ENCODE measurements at regions not wholly inside any gene's neighbourhood (a gene's known extent, or its start where the extent isn't known, plus 50 kb on each side); places are given as distances from the start of the nearest gene placed in this dataset.

DNA sequence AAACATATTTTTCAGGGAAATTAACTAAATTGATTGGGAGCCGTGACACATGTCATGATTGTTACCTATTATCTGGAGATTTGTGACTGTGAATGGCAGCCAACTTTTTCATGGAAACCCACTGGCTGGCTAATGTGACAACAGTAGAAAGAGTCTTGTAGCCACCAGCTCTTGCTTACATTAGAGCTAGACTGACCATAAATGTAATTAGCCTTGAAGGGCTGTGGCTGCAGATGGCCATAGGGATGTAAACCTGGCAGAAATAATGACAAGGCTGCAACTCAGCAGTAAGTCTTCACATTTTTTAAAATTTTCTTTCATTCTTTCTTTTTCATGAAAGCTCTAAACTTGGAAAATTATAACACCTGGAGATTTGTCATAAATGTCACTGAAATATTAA is 168.2 kb upstream of the ROBO2 start:
- no CpG with 5 or more reads among the region's 1 CpG for WGBS (ENCODE audit: extremely low coverage, insufficient coverage, insufficient read length)
- Histone ChIP-seq H2BK120ac (ENCODE audit: insufficient read depth, low read length, poor library complexity) (no peak overlapping the region), H3K18ac (ENCODE audit: low read length) (no peak overlapping the region), H3K27me3 (ENCODE audit: insufficient read depth, low read length) (no peaks in the 10 kb centered on the region), H3K14ac (ENCODE audit: low read length) (no peak overlapping the region), H2BK12ac (ENCODE audit: low read length) (no peak overlapping the region), H3K23ac (ENCODE audit: low read length) (no peak overlapping the region), H3K27ac (ENCODE audit: low read depth, low read length) (no peak overlapping the region), H3K4me1 (ENCODE audit: control insufficient read depth in 1 of 2, insufficient read depth in 2 of 2, low read length in 2 of 2) (peaks cover 3% of the 10 kb centered on the region in 2 experiments), H2BK5ac (ENCODE audit: low read depth, low read length, poor library complexity) (no peak overlapping the region), H3K79me2 (ENCODE audit: control insufficient read depth, insufficient read depth, low read length, poor library complexity) (no peaks in the 10 kb centered on the region), H3K4ac (ENCODE audit: low read depth, low read length) (no peak overlapping the region), H2AK5ac (ENCODE audit: low read length) (no peak overlapping the region), H4K12ac (ENCODE audit: low read depth, low read length) (no peak overlapping the region), H4K8ac (ENCODE audit: low read depth, low read length) (no peak overlapping the region), H3K4me2 (ENCODE audit: low read length) (no peak overlapping the region), H2AFZ (ENCODE audit: insufficient read depth, low read length, poor library complexity) (no peak overlapping the region), H3K9me3 (ENCODE audit: insufficient read depth, low read depth, low read length) (no peaks in the 10 kb centered on the region), H3K36me3 (ENCODE audit: control insufficient read depth in 1 of 2, insufficient read depth in 2 of 2, low read length in 2 of 2) (no peaks in the 10 kb centered on the region), H3K79me1 (ENCODE audit: low read length) (no peaks in the 10 kb centered on the region), H4K91ac (ENCODE audit: low read depth, low read length) (no peak overlapping the region), H3K9ac (ENCODE audit: low read length) (no peak overlapping the region), H3K4me3 (ENCODE audit: low read depth, low read length) (no peak overlapping the region)
- no peak for DNase-seq

DNA sequence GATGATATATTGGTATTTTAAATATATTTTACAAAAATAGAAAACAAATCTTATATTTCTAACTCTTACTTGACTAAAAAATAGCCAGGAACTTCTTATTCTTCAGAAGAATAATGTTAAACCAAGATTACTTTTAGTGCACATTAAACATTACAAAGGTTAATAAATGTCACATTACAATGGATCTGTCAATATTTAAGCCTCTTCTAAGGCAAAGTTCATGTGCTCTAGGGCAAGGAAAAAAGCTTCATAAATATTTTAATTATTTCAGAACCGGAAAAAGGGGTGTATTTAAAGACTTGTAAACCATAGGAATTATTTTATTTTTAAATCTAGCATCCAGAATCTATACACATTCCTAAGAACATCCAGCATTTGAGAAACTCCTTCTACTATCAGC is 166.9 kb upstream of the ROBO2 start:
- H2AK5ac ChIP-seq (ENCODE audit: low read length) = no peak overlapping the region
- H3K23ac ChIP-seq (ENCODE audit: low read length) = no peak overlapping the region
- no peaks in the 10 kb centered on the region for H3K9me3 ChIP-seq (ENCODE audit: insufficient read depth, low read depth, low read length)
- no peak overlapping the region for H2BK5ac ChIP-seq (ENCODE audit: low read depth, low read length, poor library complexity)
- H3K79me2 ChIP-seq (ENCODE audit: control insufficient read depth, insufficient read depth, low read length, poor library complexity) = no peaks in the 10 kb centered on the region
- no peak overlapping the region for H3K4ac ChIP-seq (ENCODE audit: low read depth, low read length)
- no peak overlapping the region for H3K18ac ChIP-seq (ENCODE audit: low read length)
- no peak overlapping the region for H4K8ac ChIP-seq (ENCODE audit: low read depth, low read length)
- H2BK12ac ChIP-seq (ENCODE audit: low read length) = no peak overlapping the region
- H3K27ac ChIP-seq (ENCODE audit: low read depth, low read length) = no peak overlapping the region
- no peaks in the 10 kb centered on the region for H3K36me3 ChIP-seq (ENCODE audit: control insufficient read depth in 1 of 2, insufficient read depth in 2 of 2, low read length in 2 of 2)
- DNase-seq = no peak
- no peak overlapping the region for H3K14ac ChIP-seq (ENCODE audit: low read length)
- no peak overlapping the region for H4K12ac ChIP-seq (ENCODE audit: low read depth, low read length)
- H3K9ac ChIP-seq (ENCODE audit: low read length) = no peak overlapping the region
- no peak overlapping the region for H3K4me2 ChIP-seq (ENCODE audit: low read length)
- H3K27me3 ChIP-seq (ENCODE audit: insufficient read depth, low read length) = no peaks in the 10 kb centered on the region
- no peak overlapping the region for H3K4me3 ChIP-seq (ENCODE audit: low read depth, low read length)
- no peak overlapping the region for H2BK120ac ChIP-seq (ENCODE audit: insufficient read depth, low read length, poor library complexity)
- H3K79me1 ChIP-seq (ENCODE audit: low read length) = no peaks in the 10 kb centered on the region
- peaks cover 3% of the 10 kb centered on the region in 2 experiments for H3K4me1 ChIP-seq (ENCODE audit: control insufficient read depth in 1 of 2, insufficient read depth in 2 of 2, low read length in 2 of 2)
- H2AFZ ChIP-seq (ENCODE audit: insufficient read depth, low read length, poor library complexity) = no peak overlapping the region
- no peak overlapping the region for H4K91ac ChIP-seq (ENCODE audit: low read depth, low read length)
- no CpG with 5 or more reads among the region's 1 CpG for WGBS (ENCODE audit: extremely low coverage, insufficient coverage, insufficient read length)

DNA sequence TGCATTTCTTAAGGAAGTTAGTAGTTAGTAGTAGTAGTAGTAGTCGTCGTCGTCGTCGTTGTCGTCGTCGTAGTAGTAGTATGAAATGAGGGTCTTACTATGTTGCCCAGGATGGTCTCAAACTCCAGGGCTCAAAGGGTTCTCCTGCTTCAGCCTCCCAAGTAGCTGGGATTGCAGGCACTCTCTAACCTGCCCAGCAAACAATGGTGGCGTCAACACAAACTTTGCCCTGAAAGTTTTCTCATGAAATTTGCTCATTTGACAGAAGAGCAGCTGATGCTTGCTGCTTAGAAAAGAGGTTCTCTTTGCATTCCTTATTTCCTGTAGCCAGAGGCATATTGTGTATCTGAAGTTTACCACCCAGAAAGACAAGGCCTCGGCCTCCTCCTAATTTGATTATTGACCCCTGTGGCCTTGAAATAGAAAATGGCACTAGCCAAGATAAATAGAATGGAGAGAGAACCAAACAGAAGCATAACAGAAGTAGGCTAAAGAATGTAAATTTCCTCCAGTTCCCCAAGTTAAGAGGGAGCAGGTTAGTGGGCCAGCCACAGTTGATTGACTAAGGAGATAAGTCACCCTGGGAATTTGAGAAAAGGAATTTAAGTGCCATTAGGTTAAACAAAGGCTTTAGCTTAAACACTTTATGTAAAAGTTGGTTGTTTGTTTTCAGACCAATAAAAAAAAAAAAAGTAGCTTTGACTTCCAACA is 166.2 kb upstream of the ROBO2 start:
- no peak overlapping the region for H2AK5ac ChIP-seq (ENCODE audit: low read length)
- H3K36me3 ChIP-seq (ENCODE audit: control insufficient read depth in 1 of 2, insufficient read depth in 2 of 2, low read length in 2 of 2) = no peaks in the 10 kb centered on the region
- no peak for DNase-seq
- no peaks in the 10 kb centered on the region for H3K79me1 ChIP-seq (ENCODE audit: low read length)
- H3K4me2 ChIP-seq (ENCODE audit: low read length) = no peak overlapping the region
- no CpG with 5 or more reads among the region's 10 CpGs for WGBS (ENCODE audit: extremely low coverage, insufficient coverage, insufficient read length)
- no peak overlapping the region for H4K91ac ChIP-seq (ENCODE audit: low read depth, low read length)
- H3K4me1 ChIP-seq (ENCODE audit: control insufficient read depth in 1 of 2, insufficient read depth in 2 of 2, low read length in 2 of 2) = peaks cover 3% of the 10 kb centered on the region in 2 experiments
- no peak overlapping the region for H3K23ac ChIP-seq (ENCODE audit: low read length)
- H3K9me3 ChIP-seq (ENCODE audit: insufficient read depth, low read depth, low read length) = no peaks in the 10 kb centered on the region
- H3K27me3 ChIP-seq (ENCODE audit: insufficient read depth, low read length) = no peaks in the 10 kb centered on the region
- no peak overlapping the region for H2BK5ac ChIP-seq (ENCODE audit: low read depth, low read length, poor library complexity)
- no peak overlapping the region for H3K4me3 ChIP-seq (ENCODE audit: low read depth, low read length)
- no peak overlapping the region for H4K12ac ChIP-seq (ENCODE audit: low read depth, low read length)
- no peak overlapping the region for H4K8ac ChIP-seq (ENCODE audit: low read depth, low read length)
- H3K79me2 ChIP-seq (ENCODE audit: control insufficient read depth, insufficient read depth, low read length, poor library complexity) = no peaks in the 10 kb centered on the region
- H3K4ac ChIP-seq (ENCODE audit: low read depth, low read length) = no peak overlapping the region
- no peak overlapping the region for H3K18ac ChIP-seq (ENCODE audit: low read length)
- H3K14ac ChIP-seq (ENCODE audit: low read length) = no peak overlapping the region
- no peak overlapping the region for H3K9ac ChIP-seq (ENCODE audit: low read length)
- H2AFZ ChIP-seq (ENCODE audit: insufficient read depth, low read length, poor library complexity) = no peak overlapping the region
- no peak overlapping the region for H2BK12ac ChIP-seq (ENCODE audit: low read length)
- H3K27ac ChIP-seq (ENCODE audit: low read depth, low read length) = peak overlapping the region; percentile 41
- H2BK120ac ChIP-seq (ENCODE audit: insufficient read depth, low read length, poor library complexity) = no peak overlapping the region

DNA sequence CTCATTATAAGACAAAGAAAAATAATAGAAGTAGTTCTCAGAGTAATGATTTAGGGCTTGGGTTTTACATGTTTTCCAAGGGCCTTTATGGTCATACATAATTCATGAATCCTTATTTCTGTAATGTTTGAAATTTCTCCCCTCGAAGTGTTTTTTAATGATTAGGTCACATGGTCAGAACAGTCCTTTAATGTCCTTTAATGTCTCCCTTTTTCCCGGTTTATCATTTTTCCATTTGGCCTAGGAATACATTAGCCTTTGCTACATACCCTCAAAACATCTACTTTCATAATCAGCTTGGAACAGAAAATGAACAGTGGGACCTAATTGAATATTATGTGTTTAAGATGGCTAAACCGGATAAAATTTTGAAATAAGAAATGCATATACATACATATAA is 159.9 kb upstream of the ROBO2 start:
- Histone ChIP-seq H3K27ac (ENCODE audit: low read depth, low read length) (no peak overlapping the region), H3K18ac (ENCODE audit: low read length) (no peak overlapping the region), H3K9ac (ENCODE audit: low read length) (no peak overlapping the region), H3K27me3 (ENCODE audit: insufficient read depth, low read length) (no peaks in the 10 kb centered on the region), H3K4ac (ENCODE audit: low read depth, low read length) (no peak overlapping the region), H4K8ac (ENCODE audit: low read depth, low read length) (no peak overlapping the region), H3K9me3 (ENCODE audit: insufficient read depth, low read depth, low read length) (peaks cover 2% of the 10 kb centered on the region), H2BK120ac (ENCODE audit: insufficient read depth, low read length, poor library complexity) (no peak overlapping the region), H2BK5ac (ENCODE audit: low read depth, low read length, poor library complexity) (no peak overlapping the region), H3K4me3 (ENCODE audit: low read depth, low read length) (no peak overlapping the region), H3K4me2 (ENCODE audit: low read length) (no peak overlapping the region), H2AFZ (ENCODE audit: insufficient read depth, low read length, poor library complexity) (no peak overlapping the region), H3K14ac (ENCODE audit: low read length) (no peak overlapping the region), H2BK12ac (ENCODE audit: low read length) (no peak overlapping the region), H4K12ac (ENCODE audit: low read depth, low read length) (no peak overlapping the region), H4K91ac (ENCODE audit: low read depth, low read length) (no peak overlapping the region), H3K23ac (ENCODE audit: low read length) (no peak overlapping the region), H3K4me1 (ENCODE audit: control insufficient read depth in 1 of 2, insufficient read depth in 2 of 2, low read length in 2 of 2) (no peaks in the 10 kb centered on the region), H3K79me1 (ENCODE audit: low read length) (no peaks in the 10 kb centered on the region), H3K79me2 (ENCODE audit: control insufficient read depth, insufficient read depth, low read length, poor library complexity) (no peaks in the 10 kb centered on the region), H3K36me3 (ENCODE audit: control insufficient read depth in 1 of 2, insufficient read depth in 2 of 2, low read length in 2 of 2) (no peaks in the 10 kb centered on the region), H2AK5ac (ENCODE audit: low read length) (no peak overlapping the region)
- WGBS (ENCODE audit: extremely low coverage, insufficient coverage, insufficient read length) = no CpG with 5 or more reads among the region's 3 CpGs
- no peak for DNase-seq
